ENCODE measurements at regions not wholly inside any gene's neighbourhood (a gene's known extent, or its start where the extent isn't known, plus 50 kb on each side); places are given as distances from the start of the nearest gene placed in this dataset.

- Histone ChIP-seq H3K4me1 (no peaks in the 10 kb centered on the region), H3K9me3 (no peaks in the 10 kb centered on the region), H3K27me3 (peaks cover 2% of the 10 kb centered on the region; the same call in 1 of the 2 replicates), H3K4me3 (ENCODE audit: low read depth, low read length) (no peak overlapping the region), H3K36me3 (no peaks in the 10 kb centered on the region)
- DNase-seq = no peak
- no peak for TF ChIP-seq CTCF (IDR thresholded peaks at IDR 0.05; ENCODE audit: low read depth, low read length)
These were observed 520.4 kb upstream of the MDFIC2 start for GRCh38 chr3:70832834-70833205.

- Histone ChIP-seq H3K4me1 (no peaks in the 10 kb centered on the region), H3K27me3 (peaks cover 2% of the 10 kb centered on the region; the same call in 1 of the 2 replicates), H3K4me3 (ENCODE audit: low read depth, low read length) (no peak overlapping the region), H3K36me3 (no peaks in the 10 kb centered on the region), H3K9me3 (no peaks in the 10 kb centered on the region)
- TF ChIP-seq CTCF (IDR thresholded peaks at IDR 0.05; ENCODE audit: low read depth, low read length) = no peak
- DNase-seq = no peak
These were observed 519.8 kb upstream of the MDFIC2 start for GRCh38 chr3:70832089-70832833.

GRCh38 chr3:70829092-70829491 lies 516.7 kb upstream of the MDFIC2 start:
- Histone ChIP-seq H3K36me3 (no peaks in the 10 kb centered on the region), H3K9me3 (no peaks in the 10 kb centered on the region), H3K27me3 (peaks cover 2% of the 10 kb centered on the region; the same call in 1 of the 2 replicates), H3K4me3 (ENCODE audit: low read depth, low read length) (no peak overlapping the region), H3K4me1 (no peaks in the 10 kb centered on the region)
- DNase-seq = no peak
- no peak for TF ChIP-seq CTCF (IDR thresholded peaks at IDR 0.05; ENCODE audit: low read depth, low read length)

GRCh38 chr3:70824773-70825172 lies 512.3 kb upstream of the MDFIC2 start:
- DNase-seq = no peak
- no peak overlapping the region for H3K4me3 ChIP-seq (ENCODE audit: low read depth, low read length)
- H3K4me1 ChIP-seq = no peaks in the 10 kb centered on the region
- TF ChIP-seq CTCF (IDR thresholded peaks at IDR 0.05; ENCODE audit: low read depth, low read length) = no peak
- H3K36me3 ChIP-seq = no peaks in the 10 kb centered on the region
- 0 out of 2 replicates have a peak, but pooled peaks cover 2% of the 10 kb centered on the region for H3K27me3 ChIP-seq
- H3K9me3 ChIP-seq = no peaks in the 10 kb centered on the region

- H3K36me3 ChIP-seq = no peaks in the 10 kb centered on the region
- H3K27me3 ChIP-seq = 0 out of 2 replicates have a peak, but pooled peaks cover 2% of the 10 kb centered on the region
- H3K4me3 ChIP-seq (ENCODE audit: low read depth, low read length) = no peak overlapping the region
- DNase-seq = no peak
- H3K4me1 ChIP-seq = no peaks in the 10 kb centered on the region
- no peaks in the 10 kb centered on the region for H3K9me3 ChIP-seq
- TF ChIP-seq CTCF (IDR thresholded peaks at IDR 0.05; ENCODE audit: low read depth, low read length) = no peak
These were observed 511.6 kb upstream of the MDFIC2 start for GRCh38 chr3:70824078-70824477.

GRCh38 chr3:70823622-70824021 lies 511.2 kb upstream of the MDFIC2 start:
- Histone ChIP-seq H3K9me3 (no peaks in the 10 kb centered on the region), H3K4me1 (no peaks in the 10 kb centered on the region), H3K4me3 (ENCODE audit: low read depth, low read length) (no peak overlapping the region), H3K36me3 (no peaks in the 10 kb centered on the region), H3K27me3 (0 out of 2 replicates have a peak, but pooled peaks cover 2% of the 10 kb centered on the region)
- DNase-seq = no peak
- no peak for TF ChIP-seq CTCF (IDR thresholded peaks at IDR 0.05; ENCODE audit: low read depth, low read length)

Measured in BE2C (cell line).